OCI-LY3 (cell line): ENCODE measurements at regions not wholly inside any gene's neighbourhood (a gene's known extent, or its start where the extent isn't known, plus 50 kb on each side); places are given as distances from the start of the nearest gene placed in this dataset.

Experiments
- EZH2phosphoT487 ChIP-seq: fragments of 200-600 bp; shearing (Covaris generic); IDR thresholded peaks from 2 replicates; pipeline ENCODE4 v1.6.1; 2018; ENCODE audit warnings: antibody characterized with exemption, mixed run types, low read depth
- TF ChIP-seq, protein P1 (sequence below): fragments of 200-600, 300-600 bp; sonication (generic); IDR thresholded peaks from 2 replicates; pipeline ENCODE4 v1.5.1; 2014; ENCODE audit warnings: antibody characterized with exemption, low read length, low read depth

- TF ChIP-seq EZH2phosphoT487, result no peak
- TF ChIP-seq, protein P1, sequence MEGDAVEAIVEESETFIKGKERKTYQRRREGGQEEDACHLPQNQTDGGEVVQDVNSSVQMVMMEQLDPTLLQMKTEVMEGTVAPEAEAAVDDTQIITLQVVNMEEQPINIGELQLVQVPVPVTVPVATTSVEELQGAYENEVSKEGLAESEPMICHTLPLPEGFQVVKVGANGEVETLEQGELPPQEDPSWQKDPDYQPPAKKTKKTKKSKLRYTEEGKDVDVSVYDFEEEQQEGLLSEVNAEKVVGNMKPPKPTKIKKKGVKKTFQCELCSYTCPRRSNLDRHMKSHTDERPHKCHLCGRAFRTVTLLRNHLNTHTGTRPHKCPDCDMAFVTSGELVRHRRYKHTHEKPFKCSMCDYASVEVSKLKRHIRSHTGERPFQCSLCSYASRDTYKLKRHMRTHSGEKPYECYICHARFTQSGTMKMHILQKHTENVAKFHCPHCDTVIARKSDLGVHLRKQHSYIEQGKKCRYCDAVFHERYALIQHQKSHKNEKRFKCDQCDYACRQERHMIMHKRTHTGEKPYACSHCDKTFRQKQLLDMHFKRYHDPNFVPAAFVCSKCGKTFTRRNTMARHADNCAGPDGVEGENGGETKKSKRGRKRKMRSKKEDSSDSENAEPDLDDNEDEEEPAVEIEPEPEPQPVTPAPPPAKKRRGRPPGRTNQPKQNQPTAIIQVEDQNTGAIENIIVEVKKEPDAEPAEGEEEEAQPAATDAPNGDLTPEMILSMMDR, result no peak
Measured at GRCh38 chr3:176523114-176523513, 674.2 kb downstream of the TBL1XR1 start.
